SK-N-SH treated with all-trans-retinoic acid at 6 μM for 48 hours (cell line): ENCODE measurements at regions not wholly inside any gene's neighbourhood (a gene's known extent, or its start where the extent isn't known, plus 50 kb on each side); places are given as distances from the start of the nearest gene placed in this dataset.

Experiments
- ATAC-seq: fragments of 200-7000 bp; cut with Tn5 transposase; 3 replicates; pipeline ENCODE4 v1.9.1; 2020; ENCODE audit warnings: mild to moderate bottlenecking, moderate library complexity
- ARNTL ChIP-seq: fragments of 450-650 bp; formaldehyde crosslinking; IDR thresholded peaks from 2 replicates; pipeline ENCODE4 v1.5.0; 2020; ENCODE audit warnings: low read depth, mild to moderate bottlenecking, moderate library complexity, borderline replicate concordance
- BACH2 ChIP-seq: fragments of 250-450 bp; sonication (Bioruptor Pico); IDR thresholded peaks from 2 replicates; pipeline ENCODE4 v1.9.0; 2021; ENCODE audit warnings: mild to moderate bottlenecking, borderline replicate concordance
- CREB5 ChIP-seq: fragments of 250-450 bp; sonication (Bioruptor Pico); IDR thresholded peaks from 2 replicates; pipeline ENCODE4 v1.5.1; 2020; ENCODE audit warnings: low read depth, mild to moderate bottlenecking, moderate library complexity
- CSDC2 ChIP-seq: fragments of 250-450 bp; sonication (Bioruptor Pico); IDR thresholded peaks from 2 replicates; pipeline ENCODE4 v1.5.0; 2020; ENCODE audit warnings: mild to moderate bottlenecking, moderate library complexity
- CSRNP3 ChIP-seq: fragments of 250-450 bp; sonication (Bioruptor Pico); IDR thresholded peaks from 2 replicates; pipeline ENCODE4 v1.5.1; 2021; ENCODE audit warnings: mild to moderate bottlenecking, moderate library complexity
- ESRRG ChIP-seq: fragments of 250-450 bp; sonication (Bioruptor Pico); IDR thresholded peaks from 2 replicates; pipeline ENCODE4 v1.6.1; 2021; ENCODE audit warnings: mild to moderate bottlenecking
- GLIS3 ChIP-seq: fragments of 250-450 bp; sonication (Bioruptor Pico); IDR thresholded peaks from 2 replicates; pipeline ENCODE4 v1.5.0; 2020; ENCODE audit warnings: mild to moderate bottlenecking, moderate library complexity
- ISL1 ChIP-seq: fragments of 250-450 bp; sonication (Bioruptor Pico); IDR thresholded peaks from 2 replicates; pipeline ENCODE4 v2.1.2; 2022; ENCODE audit warnings: mild to moderate bottlenecking, moderate library complexity
- OSR1 ChIP-seq: fragments of 250-450 bp; sonication (Bioruptor Pico); IDR thresholded peaks from 2 replicates; pipeline ENCODE4 v1.8.0; 2022; ENCODE audit warnings: moderate library complexity, mild to moderate bottlenecking, inconsistent platforms
- POU6F1 ChIP-seq: fragments of 250-450 bp; sonication (Bioruptor Pico); IDR thresholded peaks from 2 replicates; pipeline ENCODE4 v1.8.0; 2021; ENCODE audit warnings: low read depth, mild to moderate bottlenecking, moderate library complexity, borderline replicate concordance
- PPARA ChIP-seq: fragments of 250-450 bp; sonication (Bioruptor Pico); IDR thresholded peaks from 2 replicates; pipeline ENCODE4 v1.5.0; 2020; ENCODE audit warnings: mild to moderate bottlenecking, borderline replicate concordance
- RARB ChIP-seq: fragments of 250-450 bp; sonication (Bioruptor Pico); IDR thresholded peaks from 2 replicates; pipeline ENCODE4 v1.8.0; 2021; ENCODE audit warnings: mild to moderate bottlenecking, moderate library complexity
- SNAI2 ChIP-seq: fragments of 250-450 bp; sonication (Bioruptor Pico); IDR thresholded peaks from 2 replicates; pipeline ENCODE4 v1.5.0; 2020; ENCODE audit warnings: mild to moderate bottlenecking, moderate library complexity
- TCF4 ChIP-seq: fragments of 250-450 bp; sonication (Bioruptor Pico); IDR thresholded peaks from 2 replicates; pipeline ENCODE4 v1.8.0; 2021; ENCODE audit warnings: mild to moderate bottlenecking, moderate library complexity, borderline replicate concordance
- TOX ChIP-seq: fragments of 250-450 bp; sonication (Bioruptor Pico); IDR thresholded peaks from 2 replicates; pipeline ENCODE4 v1.8.0; 2021; ENCODE audit warnings: mild to moderate bottlenecking, moderate library complexity, borderline replicate concordance
- TSHZ2 ChIP-seq: fragments of 250-450 bp; sonication (Bioruptor Pico); IDR thresholded peaks from 2 replicates; pipeline ENCODE4 v1.5.0; 2020; ENCODE audit warnings: mild to moderate bottlenecking, moderate library complexity
- ZC3H10 ChIP-seq: fragments of 250-450 bp; sonication (Bioruptor Pico); IDR thresholded peaks from 2 replicates; pipeline ENCODE4 v1.5.1; 2021; ENCODE audit warnings: mild to moderate bottlenecking, moderate library complexity
- ZFP3 ChIP-seq: fragments of 250-450 bp; sonication (Bioruptor Pico); IDR thresholded peaks from 2 replicates; pipeline ENCODE4 v1.5.0; 2020; ENCODE audit warnings: mild to moderate bottlenecking, moderate library complexity
- ZNF565 ChIP-seq: fragments of 450-650 bp; formaldehyde crosslinking; conservative IDR thresholded peaks from 2 replicates; pipeline ENCODE4 v1.5.0; 2020; ENCODE audit warnings: low read depth, mild to moderate bottlenecking, moderate library complexity
- ZNF70 ChIP-seq: fragments of 450-650 bp; formaldehyde crosslinking; IDR thresholded peaks from 2 replicates; pipeline ENCODE4 v1.5.0; 2020; ENCODE audit warnings: mild to moderate bottlenecking, moderate library complexity
- ZNF8 ChIP-seq: fragments of 450-650 bp; formaldehyde crosslinking; IDR thresholded peaks from 2 replicates; pipeline ENCODE4 v1.5.0; 2020; ENCODE audit warnings: mild to moderate bottlenecking, moderate library complexity

- TF ChIP-seq POU6F1 (no peak), ZNF70 (CRISPR knock-in tag) (no peak), ZNF565 (CRISPR knock-in tag) (no peak)
Observed at GRCh38 chr10:60669501-60669900, 108.8 kb upstream of the CDK1 start (continued).

- ATAC-seq = no peak
- no peak for TF ChIP-seq SNAI2 (CRISPR knock-in tag)
- TF ChIP-seq BACH2 (CRISPR knock-in tag) = no peak
- no peak for TF ChIP-seq OSR1 (CRISPR knock-in tag)
- no peak for TF ChIP-seq CREB5
- TF ChIP-seq RARB (CRISPR knock-in tag) = no peak
- no peak for TF ChIP-seq CSRNP3
- no peak for TF ChIP-seq TCF4 (CRISPR knock-in tag)
- no peak for TF ChIP-seq ZC3H10 (CRISPR knock-in tag)
- no peak for TF ChIP-seq TSHZ2 (CRISPR knock-in tag)
- TF ChIP-seq ARNTL = no peak
- TF ChIP-seq ZNF70 (CRISPR knock-in tag) = no peak
- TF ChIP-seq TOX = no peak
- TF ChIP-seq POU6F1 = no peak
- no peak for TF ChIP-seq ESRRG (CRISPR knock-in tag)
- no peak for TF ChIP-seq ZFP3 (CRISPR knock-in tag)
- TF ChIP-seq GLIS3 = no peak
Observed at GRCh38 chr10:60666221-60666620, 112.1 kb upstream of the CDK1 start.

GRCh38 chr10:60664859-60665258 lies 113.4 kb upstream of the CDK1 start:
- peak; percentile 46; the same call in 1 of the 3 replicates for ATAC-seq
- no peak for TF ChIP-seq ESRRG (CRISPR knock-in tag)
- no peak for TF ChIP-seq RARB (CRISPR knock-in tag)
- TF ChIP-seq ZC3H10 (CRISPR knock-in tag) = no peak
- TF ChIP-seq CREB5 = no peak
- TF ChIP-seq TOX = no peak
- no peak for TF ChIP-seq OSR1 (CRISPR knock-in tag)
- TF ChIP-seq ZNF8 = no peak
- TF ChIP-seq ARNTL = no peak
- TF ChIP-seq ISL1 = no peak
- no peak for TF ChIP-seq ZNF565 (CRISPR knock-in tag)
- no peak for TF ChIP-seq POU6F1
- no peak for TF ChIP-seq BACH2 (CRISPR knock-in tag)
- no peak for TF ChIP-seq CSRNP3
- TF ChIP-seq GLIS3 = no peak
- no peak for TF ChIP-seq ZFP3 (CRISPR knock-in tag)
- TF ChIP-seq PPARA (CRISPR knock-in tag) = no peak
- TF ChIP-seq CSDC2 = no peak
- TF ChIP-seq, all 23 proteins: peak for 0
